ENCODE measurements at regions not wholly inside any gene's neighbourhood (a gene's known extent, or its start where the extent isn't known, plus 50 kb on each side); places are given as distances from the start of the nearest gene placed in this dataset.
"Not testable (repeated sequence)": the region's sequence is repeated elsewhere in the genome, so short reads cannot be mapped to it uniquely, and the experiment has no call there.

DNA sequence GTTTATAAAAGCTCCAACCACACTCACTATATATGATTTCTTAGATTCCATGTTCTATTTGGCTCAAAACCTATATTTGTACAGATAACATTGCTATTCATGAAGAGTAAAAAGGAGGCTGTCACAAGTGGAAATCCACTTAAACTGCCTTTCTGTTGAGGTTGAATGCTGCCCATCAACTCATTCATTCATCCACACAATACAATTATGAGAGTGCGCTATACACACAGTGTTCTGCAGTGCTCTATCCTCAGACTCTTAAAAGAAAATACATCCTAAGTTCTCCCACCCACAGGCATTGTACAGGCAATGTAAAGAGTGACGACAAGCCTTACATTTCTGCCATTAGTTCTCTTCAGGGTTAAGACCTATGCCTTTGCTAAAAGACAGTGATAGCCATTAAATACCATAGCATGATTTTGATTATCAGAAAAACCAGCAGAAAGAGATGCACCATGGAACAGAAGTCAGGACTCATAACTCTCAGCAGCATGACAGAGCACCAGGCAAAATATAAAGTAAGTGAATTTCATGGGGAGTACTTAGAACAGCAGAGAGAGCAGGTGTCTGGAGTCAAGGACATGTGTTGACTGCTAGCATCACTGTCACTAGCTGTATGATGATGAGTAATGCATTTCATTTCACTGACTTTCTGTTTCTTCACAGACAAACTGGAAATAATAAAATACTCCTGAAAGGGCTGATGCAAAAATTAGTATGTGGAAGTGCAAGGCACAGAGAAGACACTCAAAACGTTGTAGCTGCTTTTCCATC is 218.0 kb downstream of the RBM26 start:
- no peak for DNase-seq

DNA sequence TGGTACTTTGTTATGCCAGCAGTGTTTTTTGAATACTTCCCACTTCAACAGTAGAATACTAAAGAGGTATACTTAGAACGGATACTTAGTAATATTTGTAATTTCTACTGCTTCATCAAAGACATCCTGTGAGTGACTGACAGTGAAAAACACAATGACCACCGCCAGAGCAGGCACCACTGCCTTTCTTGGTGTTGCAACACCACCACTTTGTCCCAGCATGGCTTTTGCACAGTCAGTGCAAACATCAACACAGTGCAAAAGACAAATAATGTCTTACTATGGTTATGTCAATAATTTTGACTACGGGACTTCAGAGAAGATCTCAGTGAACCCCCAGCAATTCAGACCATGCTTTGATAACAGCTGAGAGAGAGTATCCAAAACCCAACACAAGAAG is 220.5 kb downstream of the RBM26 start:
- DNase-seq: no peak

DNA sequence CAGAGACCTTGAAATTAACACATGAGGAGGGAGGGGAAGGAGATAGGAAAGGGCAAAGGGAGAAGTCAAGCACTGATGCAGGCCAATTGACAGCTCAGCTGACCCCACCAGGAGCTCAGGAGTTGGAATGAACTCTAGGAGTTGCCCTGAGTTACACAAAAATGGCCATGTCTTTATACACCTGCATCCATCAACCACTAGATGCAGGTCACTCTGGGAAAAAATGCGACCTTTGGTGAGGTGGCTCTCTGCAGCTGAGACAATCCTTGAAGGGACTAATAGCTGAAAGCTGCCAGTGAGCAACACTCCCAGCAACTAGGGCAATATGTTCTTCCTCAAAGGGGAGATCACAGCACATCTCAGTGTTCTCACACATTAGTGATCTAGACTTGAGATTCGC is 222.8 kb downstream of the RBM26 start:
- no peak for DNase-seq

DNA sequence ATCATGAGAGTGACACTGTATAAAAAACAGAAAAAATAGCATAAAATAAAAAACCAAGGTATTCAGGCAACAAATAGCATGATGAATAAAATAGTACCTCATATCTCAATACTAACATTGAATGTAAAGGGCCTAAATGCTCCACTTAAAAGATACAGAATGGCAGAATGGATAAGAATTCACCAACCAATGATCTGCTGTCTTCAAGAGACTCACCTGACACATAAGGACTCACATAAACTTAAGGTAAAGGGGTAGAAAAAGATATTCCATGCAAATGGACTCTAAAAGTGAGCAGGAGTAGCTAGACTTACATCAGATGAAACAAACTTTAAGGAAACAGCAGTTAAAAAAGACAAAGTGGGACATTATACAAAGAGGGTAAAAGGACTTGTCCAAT is 232.4 kb downstream of the RBM26 start:
- not testable (repeated sequence) for DNase-seq

DNA sequence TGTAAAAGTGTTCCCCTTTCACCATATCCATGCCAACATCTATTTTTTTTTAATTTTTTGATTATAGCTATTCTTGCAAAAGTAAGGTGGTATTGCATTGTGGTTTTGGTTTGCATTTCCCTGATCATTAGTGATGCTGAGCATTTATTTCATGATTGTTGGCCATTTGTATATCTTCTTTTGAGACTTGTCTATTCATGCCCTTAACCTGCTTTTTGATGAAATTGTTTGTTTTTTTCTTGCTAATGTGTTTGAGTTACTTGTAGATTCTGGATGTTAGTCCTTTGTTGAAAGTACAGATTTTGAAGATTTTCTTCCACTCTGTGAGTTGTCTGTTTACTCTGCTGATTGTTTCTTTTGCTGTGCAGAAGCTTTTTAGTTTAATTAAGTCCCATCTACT is 233.1 kb downstream of the RBM26 start:
- DNase-seq: not testable (repeated sequence)

DNA sequence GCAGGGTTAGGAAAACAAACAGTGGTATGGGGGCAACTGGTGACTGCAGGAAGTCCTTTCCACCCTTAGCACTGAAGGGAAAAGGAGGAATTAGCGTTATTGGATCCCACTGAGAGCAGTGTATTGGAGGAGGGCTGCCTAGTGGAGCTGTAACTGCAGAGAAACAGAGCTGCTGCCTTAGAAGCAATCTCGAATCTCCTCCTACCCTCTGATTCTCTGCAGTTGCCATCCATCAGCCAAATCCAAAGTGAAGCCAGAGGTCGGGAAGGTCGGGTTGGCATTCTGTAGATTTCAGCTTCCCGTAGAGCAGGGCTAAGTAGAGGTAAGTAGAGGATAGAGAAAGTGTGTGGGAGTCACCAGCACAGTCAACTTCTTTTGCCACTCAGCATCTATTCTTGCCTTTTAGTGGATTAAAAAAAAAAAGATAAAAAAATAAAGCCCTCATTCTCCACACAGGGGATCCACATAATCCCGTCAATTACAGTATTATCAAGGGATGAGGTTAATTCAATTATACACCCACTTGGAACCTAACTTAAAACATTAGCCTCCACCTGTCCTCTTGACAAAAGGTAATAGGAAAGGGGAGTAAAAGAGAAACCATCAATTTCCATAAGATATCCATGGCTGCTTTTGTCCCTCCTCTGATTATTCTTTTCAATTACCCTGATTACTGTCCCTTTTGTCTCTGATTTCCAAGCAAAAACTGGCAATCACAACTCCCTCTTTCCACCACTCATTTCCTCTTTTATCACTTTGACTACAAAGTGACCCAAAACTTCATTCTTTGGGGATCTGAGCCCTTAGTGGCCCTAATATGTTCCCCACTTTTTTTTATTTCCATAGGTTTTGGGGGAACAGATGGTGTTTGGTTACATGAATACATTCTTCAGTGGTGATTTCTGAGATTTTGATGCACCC is 234.7 kb downstream of the RBM26 start:
- DNase-seq: no peak

DNA sequence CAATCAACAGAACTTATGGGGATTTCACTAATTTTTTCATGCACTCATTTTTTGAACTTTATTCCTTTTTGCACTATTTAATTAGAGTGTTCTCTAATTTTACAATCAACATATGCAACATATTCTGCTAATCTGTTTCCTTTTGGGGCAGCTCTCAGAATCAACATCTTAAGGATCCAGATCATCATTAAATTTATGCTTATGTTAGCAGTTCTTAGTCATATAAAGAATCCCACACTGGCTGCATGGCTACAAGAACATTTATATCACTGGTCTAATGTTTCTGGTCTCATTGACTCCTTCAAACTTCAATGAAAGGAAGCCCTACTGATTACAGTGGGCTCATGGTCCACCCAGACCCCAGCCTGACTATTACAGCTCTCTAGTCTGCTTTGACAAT is 245.2 kb downstream of the RBM26 start:
- no peak for DNase-seq

DNA sequence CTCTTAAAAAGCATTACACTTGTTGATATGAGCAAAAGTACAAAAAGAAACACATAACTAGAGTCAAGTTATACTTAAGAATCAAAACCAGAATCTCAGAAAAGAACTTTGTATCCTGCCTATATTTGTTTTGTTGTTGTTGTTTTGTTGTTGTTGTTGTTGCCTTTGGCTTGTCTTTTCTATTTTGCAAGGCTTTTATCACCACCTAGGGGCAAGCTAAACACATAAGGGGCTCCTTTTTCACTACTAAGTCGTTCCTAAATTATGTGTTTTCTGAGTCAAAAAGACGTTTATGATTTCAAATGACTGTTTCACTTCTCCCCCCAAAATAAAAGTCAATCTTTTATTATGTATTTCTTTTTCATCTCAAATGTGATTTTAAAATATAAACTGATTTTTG is 250.2 kb downstream of the RBM26 start:
- DNase-seq: no peak

DNA sequence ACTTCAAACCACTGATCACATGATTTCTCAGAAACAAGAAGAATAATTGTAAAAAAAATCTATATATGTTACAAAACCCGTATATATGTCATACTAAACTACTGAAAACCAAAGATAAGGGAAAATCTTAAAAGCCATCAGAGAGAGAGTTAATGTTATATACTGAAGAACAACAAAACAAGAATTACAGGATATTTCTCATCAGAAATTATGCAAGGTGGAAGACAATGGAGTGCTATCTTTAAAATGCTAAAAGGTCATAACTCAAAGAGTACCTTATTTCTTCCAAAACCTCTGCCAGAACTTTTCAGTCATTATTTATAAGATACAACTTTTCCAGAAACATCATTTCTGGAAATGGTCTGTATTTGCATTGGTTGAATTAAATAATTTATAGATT is 256.8 kb downstream of the RBM26 start:
- no peak for DNase-seq

DNA sequence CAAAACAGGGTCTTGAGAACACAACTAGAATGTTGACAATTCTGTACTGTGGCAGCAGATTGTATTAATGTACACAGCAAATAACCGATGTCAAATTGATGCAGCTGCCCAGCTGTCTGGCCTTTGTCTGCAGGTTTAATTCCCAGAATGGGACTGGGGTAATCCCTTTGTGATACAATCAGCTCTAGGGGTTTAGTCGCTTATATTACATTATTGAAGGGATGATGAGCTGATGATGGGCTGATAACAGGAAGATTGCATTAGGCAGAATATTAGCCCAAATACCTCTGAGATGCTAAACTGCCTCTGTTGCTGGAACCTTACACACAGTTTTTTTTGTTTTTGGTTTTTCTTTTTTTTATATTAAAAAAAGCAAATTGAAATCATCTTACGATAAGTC is 265.0 kb downstream of the RBM26 start:
- no peak for DNase-seq

DNA sequence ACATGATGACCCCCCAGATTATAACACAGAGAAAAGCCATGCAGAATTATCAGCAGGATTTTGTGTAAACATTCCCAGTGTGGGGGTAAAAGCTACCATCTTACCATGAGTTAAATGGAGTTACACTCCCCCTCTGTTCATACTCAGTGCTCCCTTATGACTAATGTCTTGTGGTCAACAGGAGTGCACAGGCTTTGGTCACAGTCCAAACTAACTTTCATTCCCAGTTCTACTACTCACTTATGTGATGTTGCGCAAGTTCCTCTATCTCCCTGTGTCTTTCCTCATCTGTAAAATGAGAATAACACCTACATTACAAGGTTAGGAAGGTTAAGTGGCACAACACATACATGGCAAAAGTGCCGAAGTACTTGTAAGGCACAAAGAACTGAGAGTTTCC is 277.9 kb downstream of the RBM26 start:
- DNase-seq: no peak

DNA sequence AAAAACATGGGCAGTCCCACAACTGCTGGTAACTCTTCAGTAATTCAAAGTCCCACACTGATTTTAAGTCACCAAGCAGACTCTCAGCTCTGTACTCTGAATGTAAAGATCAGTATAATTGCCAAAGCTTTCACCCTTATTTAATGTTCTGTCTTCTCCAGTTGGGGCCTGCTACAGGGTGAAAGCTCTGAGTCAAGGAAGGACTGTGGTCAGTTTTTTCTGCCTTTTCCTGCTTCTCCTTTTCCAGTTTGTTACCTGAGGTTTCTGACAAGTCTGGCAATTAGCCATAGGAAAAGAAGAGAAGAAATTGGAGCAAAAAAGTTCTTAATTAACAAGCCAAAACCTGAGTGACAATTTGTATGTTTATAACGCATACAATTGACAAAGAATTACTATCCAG is 279.3 kb downstream of the RBM26 start:
- DNase-seq: no peak

DNA sequence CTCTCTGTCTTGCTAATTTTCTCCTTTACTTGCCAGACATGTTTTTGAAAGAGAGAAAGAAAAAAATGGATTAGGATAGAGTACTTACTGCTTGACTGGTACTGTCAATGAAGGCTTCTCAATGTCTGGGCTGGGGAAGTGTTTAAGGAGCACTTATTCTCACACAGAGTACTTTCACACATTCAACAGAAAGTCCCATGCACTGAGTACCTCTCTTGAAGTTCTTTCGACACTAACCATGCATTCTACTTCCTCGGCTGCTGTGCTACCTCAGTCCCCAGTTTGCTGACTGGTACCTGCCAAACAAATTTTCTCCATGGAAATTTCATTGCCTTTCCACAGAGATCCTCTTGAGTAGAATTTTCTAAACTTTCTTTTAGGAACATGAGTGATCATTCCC is 281.9 kb downstream of the RBM26 start:
- no peak for DNase-seq

DNA sequence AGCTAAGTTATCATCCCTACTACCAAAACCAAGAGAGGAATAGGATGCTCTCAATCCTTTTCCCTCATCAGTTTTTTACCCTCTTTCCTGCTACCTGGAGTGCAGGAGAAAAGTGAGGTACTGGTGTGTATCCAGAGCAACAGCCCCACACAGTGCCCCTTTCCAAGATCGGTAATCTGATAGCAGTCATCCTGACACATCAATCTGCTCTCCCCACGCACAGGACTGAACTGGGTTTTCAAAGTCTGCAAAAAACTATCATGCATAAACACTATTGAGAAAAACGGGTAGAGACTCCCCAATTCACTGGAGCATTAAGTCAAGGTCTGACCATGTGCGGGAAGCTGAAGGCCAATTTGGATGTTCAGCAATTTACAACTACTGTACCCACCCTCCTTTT is 284.8 kb downstream of the RBM26 start:
- no peak for DNase-seq

DNA sequence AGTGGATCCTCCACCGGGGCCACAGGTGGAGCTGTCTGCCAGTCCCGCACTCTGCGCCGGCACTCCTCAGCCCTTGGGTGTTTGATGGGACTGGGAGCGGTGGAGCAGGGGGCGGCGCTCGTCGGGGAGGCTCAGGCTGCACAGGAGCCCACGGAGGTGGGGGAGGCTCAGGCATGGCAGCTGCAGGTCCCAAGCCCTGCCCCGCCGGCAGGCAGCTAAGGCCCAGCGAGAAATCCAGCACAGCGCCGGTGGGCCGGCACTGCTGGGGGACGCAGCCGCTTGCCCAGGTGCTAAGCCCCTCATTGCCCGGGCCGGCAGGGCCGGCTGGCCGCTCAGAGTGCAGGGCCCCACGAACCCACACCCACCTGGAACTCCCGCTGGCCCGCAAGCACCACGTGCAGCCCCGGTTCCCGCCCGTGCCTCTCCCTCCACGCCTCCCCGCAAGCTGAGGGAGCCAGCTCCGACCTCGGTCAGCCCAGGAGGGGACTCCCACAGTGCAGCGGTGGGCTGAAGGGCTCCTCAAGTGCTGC is 286.4 kb downstream of the RBM26 start:
- DNase-seq: no peak

DNA sequence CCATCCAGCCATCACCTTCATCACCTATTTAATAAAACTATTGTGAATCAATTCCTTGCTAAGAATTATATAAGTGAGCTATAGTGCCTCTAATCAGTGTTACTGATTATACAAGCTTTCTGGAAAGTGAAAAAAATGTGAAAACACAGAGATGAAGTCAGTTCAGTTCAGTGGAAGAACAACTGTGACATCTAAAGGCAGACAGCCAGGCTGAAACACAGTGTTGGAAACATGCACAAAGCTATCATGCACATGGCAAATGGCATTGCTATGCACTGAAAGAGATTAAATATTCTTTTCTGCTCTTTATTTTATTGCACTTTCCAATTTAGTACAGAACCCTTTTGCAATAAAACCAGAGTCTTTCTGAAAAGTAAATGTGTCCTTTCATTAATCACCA is 294.0 kb downstream of the RBM26 start:
- no peak for DNase-seq

DNA sequence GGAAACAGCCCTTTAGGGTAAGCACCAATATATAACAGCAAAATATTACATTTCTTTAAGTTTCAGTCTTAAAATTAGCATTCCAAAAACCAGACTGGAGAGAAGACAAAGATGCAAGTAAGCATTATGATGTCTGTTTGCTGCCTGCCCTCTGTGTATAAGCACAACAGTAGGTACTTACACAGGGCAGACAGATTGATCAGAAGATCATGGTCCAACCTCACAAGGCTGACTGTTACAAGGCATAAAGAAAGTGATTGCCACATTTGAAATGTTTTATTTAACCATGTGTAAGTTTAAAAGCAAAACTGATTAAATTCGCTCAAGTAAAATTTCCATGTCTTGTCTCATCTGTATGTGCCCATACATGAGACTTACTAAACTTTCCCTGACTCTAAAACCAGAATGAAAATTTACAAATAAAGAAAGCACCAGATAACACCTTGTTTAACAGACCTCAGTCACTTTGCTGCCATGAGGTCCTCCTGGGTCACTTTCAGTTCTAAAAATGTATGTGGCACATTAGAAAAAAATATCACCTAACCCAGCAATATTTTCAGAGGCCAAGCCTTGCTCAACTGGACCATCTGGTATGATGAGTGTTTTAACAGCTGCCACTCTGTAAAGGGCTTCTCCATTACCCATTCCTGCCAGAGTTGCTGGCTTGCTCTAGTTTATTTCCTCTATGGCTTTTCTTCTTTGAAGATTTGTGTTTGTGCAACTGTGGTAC is 297.0 kb downstream of the RBM26 start:
- DNase-seq: no peak

DNA sequence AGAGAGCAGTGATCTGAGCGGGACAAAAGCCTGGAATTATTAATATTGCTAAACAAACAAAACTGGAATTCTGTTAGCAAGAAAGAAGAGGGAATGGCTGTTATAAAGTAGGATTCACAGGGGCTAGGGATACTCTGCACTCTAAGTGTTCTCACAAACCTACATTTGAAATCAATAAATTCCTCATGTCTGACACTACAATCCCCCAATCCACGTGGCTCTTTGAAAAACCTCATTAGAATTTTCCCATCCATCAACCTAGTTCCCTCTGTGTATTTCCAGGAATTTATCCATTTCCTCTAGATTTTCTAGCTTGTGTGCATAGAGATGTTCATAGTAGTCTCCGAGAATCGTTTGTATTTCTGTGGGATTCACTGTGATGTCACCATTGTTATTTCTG is 307.5 kb downstream of the RBM26 start:
- no peak for DNase-seq

DNA sequence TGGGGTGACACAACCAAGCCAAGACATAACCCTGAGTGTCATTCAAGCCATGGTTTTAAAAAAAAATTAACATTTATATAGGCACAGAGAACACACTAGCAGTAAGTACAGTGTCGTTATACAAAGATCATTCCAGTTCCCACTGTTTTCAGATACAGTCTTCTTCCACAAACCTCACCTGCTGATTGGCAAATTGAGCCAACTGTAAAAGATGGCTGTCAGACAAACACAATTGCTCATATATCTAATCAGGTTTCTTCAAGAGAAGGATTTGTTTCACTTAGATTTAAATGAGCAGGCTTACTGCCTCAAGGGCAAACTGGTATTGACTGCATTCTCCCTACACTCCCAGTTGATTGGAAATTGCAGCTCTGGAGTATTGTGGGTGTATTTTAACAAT is 308.9 kb downstream of the RBM26 start:
- DNase-seq: no peak

DNA sequence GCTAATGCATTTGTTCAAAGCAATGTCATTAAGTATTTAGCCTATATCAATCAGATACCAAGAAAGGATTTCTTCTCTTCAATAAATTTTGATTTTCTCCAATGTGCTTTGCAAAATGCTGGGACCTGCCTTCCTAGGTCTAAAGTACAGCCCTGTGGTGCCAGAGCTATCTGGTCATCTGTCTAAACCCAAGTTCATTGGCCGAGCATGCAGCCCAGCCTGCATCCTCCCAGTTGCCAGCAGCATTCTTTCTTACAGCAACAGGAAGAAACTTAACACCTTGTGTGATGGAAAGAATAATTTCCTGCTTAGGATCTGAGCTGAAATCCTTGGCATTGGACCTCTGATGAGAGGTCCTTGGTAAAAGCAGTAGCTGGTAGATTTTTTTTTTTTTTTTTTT is 310.0 kb downstream of the RBM26 start:
- DNase-seq: no peak

DNA sequence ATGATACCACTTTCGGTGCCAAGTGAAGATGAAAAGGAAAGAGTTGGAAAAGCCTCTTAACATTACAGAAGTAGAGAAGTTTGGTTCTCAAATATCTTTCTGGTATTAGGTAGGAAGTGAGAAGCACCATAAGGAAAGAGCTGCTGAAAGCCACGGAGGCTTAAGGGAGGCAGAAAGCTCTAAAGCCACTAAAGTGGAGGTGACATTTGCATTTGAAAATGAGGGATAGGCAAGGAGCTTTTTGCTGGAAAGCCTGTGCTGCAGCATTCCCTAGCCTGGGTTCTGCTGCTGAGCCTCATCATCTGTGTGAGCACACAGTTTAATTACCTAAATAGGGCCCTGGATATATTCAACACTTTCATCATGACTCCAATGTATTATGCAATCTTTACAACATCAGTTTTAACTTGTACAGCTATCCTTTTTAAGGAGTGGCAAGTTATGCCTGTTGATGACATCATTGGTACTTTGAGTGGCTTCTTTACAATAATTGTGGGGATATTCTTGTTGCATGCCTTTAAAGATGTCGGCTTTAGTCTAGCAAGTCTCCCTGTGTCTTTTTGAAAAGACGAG is 315.4 kb downstream of the RBM26 start:
- no peak for DNase-seq

DNA sequence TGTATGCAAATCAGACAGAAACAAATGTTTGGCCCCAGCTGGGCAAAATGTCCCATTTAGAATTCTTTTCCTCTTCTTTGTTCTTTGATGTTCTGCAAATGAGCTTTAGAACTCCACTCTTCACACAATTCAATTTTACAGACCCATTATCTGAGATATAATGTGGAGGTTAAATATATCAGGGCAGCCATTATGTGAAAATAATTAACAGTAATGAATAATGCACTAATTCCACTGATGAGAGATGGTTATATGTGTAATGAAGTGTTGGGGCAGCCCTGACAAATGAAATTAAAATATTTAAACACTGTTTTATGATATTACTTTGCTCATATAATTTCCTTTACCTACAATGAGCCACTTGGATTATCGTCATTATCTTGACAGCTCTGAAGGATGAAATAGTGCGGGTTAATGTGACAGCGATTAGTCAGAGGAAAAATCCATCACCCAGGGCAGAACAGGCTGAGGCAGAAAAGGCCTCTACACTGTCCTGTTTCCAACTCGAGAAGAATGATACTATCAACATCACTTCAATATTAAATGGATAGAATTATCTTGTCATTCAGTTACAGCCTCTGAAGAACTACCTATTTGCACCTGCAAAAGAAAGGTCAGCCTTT is 321.1 kb downstream of the RBM26 start:
- DNase-seq: no peak

DNA sequence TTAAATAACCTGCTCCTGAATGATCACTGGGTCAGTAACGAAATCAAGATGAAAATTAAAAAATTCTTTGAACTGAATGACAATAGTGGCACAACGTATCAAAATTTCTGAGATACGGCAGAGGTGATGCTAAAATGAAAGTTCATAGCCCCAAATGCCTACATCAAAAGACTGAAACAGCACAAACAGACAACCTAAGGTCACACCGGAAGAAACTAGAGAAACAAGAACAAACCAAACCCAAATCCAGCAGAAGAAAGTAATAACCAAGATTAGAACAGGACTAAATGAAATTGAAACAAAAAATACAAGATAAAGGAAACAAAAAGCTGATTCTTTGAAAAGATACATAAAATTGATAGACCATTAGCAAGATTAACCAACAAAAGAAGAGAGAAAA is 324.1 kb downstream of the RBM26 start:
- DNase-seq: no peak
